ENCODE measurements at regions not wholly inside any gene's neighbourhood (a gene's known extent, or its start where the extent isn't known, plus 50 kb on each side); places are given as distances from the start of the nearest gene placed in this dataset.
A peak's percentile ranks its signal among the peaks of the same experiment; 100 is the strongest.
"Not testable (repeated sequence)": the region's sequence is repeated elsewhere in the genome, so short reads cannot be mapped to it uniquely, and the experiment has no call there.

DNA sequence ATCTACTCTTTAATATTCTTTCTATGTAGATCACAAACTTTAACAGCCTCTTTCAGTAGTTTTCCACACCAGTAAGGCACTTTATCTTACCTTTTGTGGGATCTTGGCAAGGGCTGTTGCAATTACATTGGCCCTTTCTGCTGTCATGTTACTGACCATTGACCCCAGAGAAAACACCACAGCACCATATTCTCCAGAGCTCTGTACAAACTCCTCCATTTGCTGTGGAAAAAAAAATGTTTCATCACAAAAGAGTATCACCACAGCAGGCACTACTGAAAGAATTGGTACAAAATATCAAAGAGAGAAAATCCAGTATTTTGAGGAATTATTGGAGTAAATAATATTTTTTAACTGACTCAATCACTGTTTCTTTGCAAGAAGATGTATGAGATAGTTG is 62.3 kb upstream of the UGT2A3 start:
- H3K36me3 ChIP-seq (replicated peaks; ENCODE audit: insufficient read depth, low read length); H3K9ac ChIP-seq (ENCODE audit: low read length); DNase-seq; H3K4me2 ChIP-seq (ENCODE audit: low read depth, low read length); H3F3A ChIP-seq (ENCODE audit: insufficient read depth, low read length); H3K9me2 ChIP-seq (replicated peaks; ENCODE audit: insufficient read depth, low read length); H3K9me3 ChIP-seq (replicated peaks; ENCODE audit: insufficient read depth, low read length); H4K20me1 ChIP-seq (ENCODE audit: insufficient read depth, low read length); H3K27ac ChIP-seq (ENCODE audit: low read length); H3K27me3 ChIP-seq (replicated peaks; ENCODE audit: insufficient read depth, low read length); H3K79me2 ChIP-seq (ENCODE audit: low read length); H3K4me1 ChIP-seq (ENCODE audit: low read length); H2AFZ ChIP-seq (ENCODE audit: low read length); H3K4me3 ChIP-seq (ENCODE audit: low read length): not testable (repeated sequence)

DNA sequence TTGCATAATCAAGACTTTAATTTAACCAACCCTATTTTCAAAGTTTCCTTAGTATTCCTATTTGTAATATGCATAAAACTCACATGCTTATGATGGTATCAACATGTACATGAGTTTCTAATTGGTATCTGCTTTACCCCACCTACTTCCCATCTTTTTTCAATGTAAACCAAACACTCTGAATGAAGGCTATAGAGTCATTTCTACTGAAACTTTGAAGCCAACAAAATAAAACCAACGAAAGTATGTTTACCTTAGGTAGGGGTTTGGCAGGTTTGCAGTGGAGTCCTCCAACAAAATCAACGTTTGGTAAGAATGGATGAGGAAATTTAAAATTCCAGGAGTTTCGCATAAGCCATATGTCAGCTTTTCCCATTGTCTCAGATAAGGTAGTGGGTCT is 66.4 kb upstream of the UGT2A3 start:
- not testable (repeated sequence) for H3F3A ChIP-seq (ENCODE audit: insufficient read depth, low read length); H3K9ac ChIP-seq (ENCODE audit: low read length); H3K4me1 ChIP-seq (ENCODE audit: low read length); H2AFZ ChIP-seq (ENCODE audit: low read length); H3K9me2 ChIP-seq (replicated peaks; ENCODE audit: insufficient read depth, low read length); H3K79me2 ChIP-seq (ENCODE audit: low read length); DNase-seq; H3K4me3 ChIP-seq (ENCODE audit: low read length); H4K20me1 ChIP-seq (ENCODE audit: insufficient read depth, low read length); H3K4me2 ChIP-seq (ENCODE audit: low read depth, low read length); H3K27me3 ChIP-seq (replicated peaks; ENCODE audit: insufficient read depth, low read length); H3K36me3 ChIP-seq (replicated peaks; ENCODE audit: insufficient read depth, low read length); H3K27ac ChIP-seq (ENCODE audit: low read length); H3K9me3 ChIP-seq (replicated peaks; ENCODE audit: insufficient read depth, low read length)

DNA sequence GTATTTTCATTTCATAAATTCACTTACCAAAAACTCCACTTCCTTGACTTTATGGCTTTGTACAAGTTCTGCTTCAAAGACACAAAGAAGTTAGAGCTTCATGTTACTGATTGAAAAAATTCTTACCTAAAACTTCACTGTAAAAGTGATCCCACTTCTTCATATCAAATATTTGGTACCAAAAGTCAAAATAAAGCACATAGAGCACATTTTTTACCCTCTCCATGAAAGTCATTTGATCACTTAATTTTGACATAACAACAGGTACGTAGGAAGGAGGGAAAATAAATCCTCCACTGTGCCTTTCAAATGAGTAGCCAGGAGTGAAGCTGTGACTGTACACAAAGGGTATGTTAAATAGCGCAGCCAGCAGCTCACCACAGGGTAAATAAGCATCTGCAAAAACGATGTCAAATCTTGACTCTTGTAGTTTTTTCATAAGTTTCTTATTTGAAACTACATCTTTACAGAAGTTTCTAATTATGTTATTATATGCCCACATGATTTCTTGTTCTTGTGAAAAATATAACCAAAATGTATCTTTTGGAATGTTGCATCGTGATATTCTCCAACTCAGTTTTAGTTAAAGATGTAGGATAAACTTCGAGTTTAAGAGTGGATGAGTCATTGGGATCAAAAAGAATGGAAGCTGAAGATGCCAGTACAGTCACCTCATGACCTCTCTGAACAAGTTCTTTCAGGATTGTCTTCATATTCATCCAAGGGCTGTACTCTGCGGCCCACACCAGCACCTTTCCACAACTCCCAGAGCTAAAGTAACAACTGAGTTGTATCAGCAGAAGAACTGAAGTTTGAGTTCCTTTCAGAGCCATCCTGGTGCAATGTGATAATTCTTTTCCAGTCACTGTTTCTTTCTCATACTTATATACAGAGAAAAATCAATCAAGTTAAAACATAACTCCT is 68.2 kb upstream of the UGT2A3 start:
- H3K4me1 ChIP-seq (ENCODE audit: low read length); DNase-seq; H3K9ac ChIP-seq (ENCODE audit: low read length): not testable (repeated sequence)

DNA sequence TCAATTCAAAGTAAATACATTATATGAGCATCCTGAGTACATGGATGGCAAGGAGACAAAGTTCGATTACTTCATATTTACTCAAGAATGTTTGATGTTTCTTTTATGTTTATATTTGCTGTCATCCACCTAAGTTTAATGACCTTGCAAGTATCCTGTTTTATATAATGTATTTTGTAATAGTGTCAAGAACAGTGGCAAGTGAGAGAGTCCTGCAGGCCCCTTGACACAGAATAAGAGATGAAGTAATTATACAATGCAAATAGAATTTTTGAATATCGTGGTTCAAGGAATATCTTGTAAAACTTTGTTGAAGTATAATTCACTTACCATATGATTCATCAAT is 68.8 kb upstream of the UGT2A3 start:
- H3K4me2 ChIP-seq (ENCODE audit: low read depth, low read length); H3K79me2 ChIP-seq (ENCODE audit: low read length); H2AFZ ChIP-seq (ENCODE audit: low read length); H3K9me3 ChIP-seq (replicated peaks; ENCODE audit: insufficient read depth, low read length); DNase-seq; H4K20me1 ChIP-seq (ENCODE audit: insufficient read depth, low read length); H3K27me3 ChIP-seq (replicated peaks; ENCODE audit: insufficient read depth, low read length); H3K27ac ChIP-seq (ENCODE audit: low read length); H3K36me3 ChIP-seq (replicated peaks; ENCODE audit: insufficient read depth, low read length); H3K4me3 ChIP-seq (ENCODE audit: low read length); H3K9ac ChIP-seq (ENCODE audit: low read length); H3F3A ChIP-seq (ENCODE audit: insufficient read depth, low read length); H3K9me2 ChIP-seq (replicated peaks; ENCODE audit: insufficient read depth, low read length); H3K4me1 ChIP-seq (ENCODE audit: low read length): not testable (repeated sequence)

More for the DNA sequence above, 68.2 kb upstream of the UGT2A3 start:
- not testable (repeated sequence) for H2AFZ ChIP-seq (ENCODE audit: low read length); H3K4me2 ChIP-seq (ENCODE audit: low read depth, low read length); H3K4me3 ChIP-seq (ENCODE audit: low read length); H3K79me2 ChIP-seq (ENCODE audit: low read length); H3K9me3 ChIP-seq (replicated peaks; ENCODE audit: insufficient read depth, low read length); H3F3A ChIP-seq (ENCODE audit: insufficient read depth, low read length); H3K36me3 ChIP-seq (replicated peaks; ENCODE audit: insufficient read depth, low read length); H4K20me1 ChIP-seq (ENCODE audit: insufficient read depth, low read length); H3K27ac ChIP-seq (ENCODE audit: low read length); H3K9me2 ChIP-seq (replicated peaks; ENCODE audit: insufficient read depth, low read length); H3K27me3 ChIP-seq (replicated peaks; ENCODE audit: insufficient read depth, low read length)

DNA sequence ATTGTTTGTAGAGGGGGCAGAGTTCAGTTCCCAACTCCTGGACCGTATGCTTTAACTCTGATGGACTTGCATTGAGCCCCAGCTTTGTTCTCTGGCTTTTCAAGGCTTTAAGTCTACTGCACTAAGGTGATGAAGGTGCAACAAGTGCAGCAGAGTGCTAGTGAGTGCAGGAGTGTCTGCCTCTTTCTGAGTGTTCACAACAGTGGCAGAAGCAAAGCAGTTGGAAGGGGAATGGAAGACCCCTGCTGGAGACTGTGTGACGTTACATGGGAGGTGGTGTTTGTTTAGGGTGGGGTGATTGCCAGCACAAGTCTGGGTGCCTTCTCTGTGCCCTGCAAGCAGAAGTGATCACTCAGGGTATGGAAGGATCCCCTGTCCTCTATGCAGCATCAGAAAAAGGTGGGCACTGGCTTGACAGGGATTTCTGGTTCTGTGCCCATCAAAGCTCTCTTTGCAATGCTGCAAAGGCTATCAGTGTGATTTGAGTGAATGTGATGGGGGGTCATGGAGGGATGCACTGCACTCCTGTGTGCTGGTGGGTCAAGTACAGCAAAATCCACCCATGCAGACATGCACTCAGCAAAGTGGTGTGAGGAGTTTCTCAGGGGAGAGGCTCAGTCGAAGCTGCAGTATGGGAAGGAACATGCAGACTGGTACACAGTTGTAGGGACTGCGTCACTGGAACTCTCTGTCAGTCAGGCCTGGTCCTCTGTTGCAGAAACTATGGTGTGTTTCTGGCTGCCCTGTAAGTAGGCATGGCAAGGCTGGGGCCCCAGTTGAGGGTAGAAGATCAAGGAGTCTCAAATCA is 70.9 kb upstream of the UGT2B7 start:
- H3K9ac ChIP-seq (ENCODE audit: low read length), result no peak overlapping the region
- H3F3A ChIP-seq (ENCODE audit: insufficient read depth, low read length), result no peaks in the 10 kb centered on the region
- H3K4me1 ChIP-seq (ENCODE audit: low read length), result no peaks in the 10 kb centered on the region
- TF ChIP-seq EZH2 (optimal IDR thresholded peaks at IDR 0.05; ENCODE audit: low read depth, low read length) (no peak), EZH2phosphoT487 (IDR thresholded peaks at IDR 0.05; ENCODE audit: low read length) (no peak)
- TF ChIP-seq, protein P1, sequence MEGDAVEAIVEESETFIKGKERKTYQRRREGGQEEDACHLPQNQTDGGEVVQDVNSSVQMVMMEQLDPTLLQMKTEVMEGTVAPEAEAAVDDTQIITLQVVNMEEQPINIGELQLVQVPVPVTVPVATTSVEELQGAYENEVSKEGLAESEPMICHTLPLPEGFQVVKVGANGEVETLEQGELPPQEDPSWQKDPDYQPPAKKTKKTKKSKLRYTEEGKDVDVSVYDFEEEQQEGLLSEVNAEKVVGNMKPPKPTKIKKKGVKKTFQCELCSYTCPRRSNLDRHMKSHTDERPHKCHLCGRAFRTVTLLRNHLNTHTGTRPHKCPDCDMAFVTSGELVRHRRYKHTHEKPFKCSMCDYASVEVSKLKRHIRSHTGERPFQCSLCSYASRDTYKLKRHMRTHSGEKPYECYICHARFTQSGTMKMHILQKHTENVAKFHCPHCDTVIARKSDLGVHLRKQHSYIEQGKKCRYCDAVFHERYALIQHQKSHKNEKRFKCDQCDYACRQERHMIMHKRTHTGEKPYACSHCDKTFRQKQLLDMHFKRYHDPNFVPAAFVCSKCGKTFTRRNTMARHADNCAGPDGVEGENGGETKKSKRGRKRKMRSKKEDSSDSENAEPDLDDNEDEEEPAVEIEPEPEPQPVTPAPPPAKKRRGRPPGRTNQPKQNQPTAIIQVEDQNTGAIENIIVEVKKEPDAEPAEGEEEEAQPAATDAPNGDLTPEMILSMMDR (IDR thresholded peaks at IDR 0.05; ENCODE audit: low read length), result peak; percentile 40
- peak; percentile 23 for DNase-seq
- H3K79me2 ChIP-seq (ENCODE audit: low read length), result no peaks in the 10 kb centered on the region
- no peak overlapping the region for H3K4me3 ChIP-seq (ENCODE audit: low read length)
- H3K27ac ChIP-seq (ENCODE audit: low read length), result no peak overlapping the region
- H3K27me3 ChIP-seq (replicated peaks; ENCODE audit: insufficient read depth, low read length), result no peaks in the 10 kb centered on the region
- H3K36me3 ChIP-seq (replicated peaks; ENCODE audit: insufficient read depth, low read length), result no peaks in the 10 kb centered on the region
- H3K4me2 ChIP-seq (ENCODE audit: low read depth, low read length), result no peak overlapping the region
- H4K20me1 ChIP-seq (ENCODE audit: insufficient read depth, low read length), result no peaks in the 10 kb centered on the region
- H3K9me3 ChIP-seq (replicated peaks; ENCODE audit: insufficient read depth, low read length), result no peaks in the 10 kb centered on the region
- H3K9me2 ChIP-seq (replicated peaks; ENCODE audit: insufficient read depth, low read length), result no peaks in the 10 kb centered on the region
- no peak overlapping the region for H2AFZ ChIP-seq (ENCODE audit: low read length)

All from MM.1S (cell line).